ENCODE measurements at regions not wholly inside any gene's neighbourhood (a gene's known extent, or its start where the extent isn't known, plus 50 kb on each side); places are given as distances from the start of the nearest gene placed in this dataset.

GRCh38 chr16:51542981-51543815, 392.1 kb upstream of the SALL1 start:
- TF ChIP-seq POLR2A (IDR thresholded peaks at IDR 0.05; ENCODE audit: low read depth, low read length) (no peak), POLR2AphosphoS5 (IDR thresholded peaks at IDR 0.05; ENCODE audit: insufficient read depth, low read depth, low read length) (no peak)
- TF ChIP-seq, protein P1, sequence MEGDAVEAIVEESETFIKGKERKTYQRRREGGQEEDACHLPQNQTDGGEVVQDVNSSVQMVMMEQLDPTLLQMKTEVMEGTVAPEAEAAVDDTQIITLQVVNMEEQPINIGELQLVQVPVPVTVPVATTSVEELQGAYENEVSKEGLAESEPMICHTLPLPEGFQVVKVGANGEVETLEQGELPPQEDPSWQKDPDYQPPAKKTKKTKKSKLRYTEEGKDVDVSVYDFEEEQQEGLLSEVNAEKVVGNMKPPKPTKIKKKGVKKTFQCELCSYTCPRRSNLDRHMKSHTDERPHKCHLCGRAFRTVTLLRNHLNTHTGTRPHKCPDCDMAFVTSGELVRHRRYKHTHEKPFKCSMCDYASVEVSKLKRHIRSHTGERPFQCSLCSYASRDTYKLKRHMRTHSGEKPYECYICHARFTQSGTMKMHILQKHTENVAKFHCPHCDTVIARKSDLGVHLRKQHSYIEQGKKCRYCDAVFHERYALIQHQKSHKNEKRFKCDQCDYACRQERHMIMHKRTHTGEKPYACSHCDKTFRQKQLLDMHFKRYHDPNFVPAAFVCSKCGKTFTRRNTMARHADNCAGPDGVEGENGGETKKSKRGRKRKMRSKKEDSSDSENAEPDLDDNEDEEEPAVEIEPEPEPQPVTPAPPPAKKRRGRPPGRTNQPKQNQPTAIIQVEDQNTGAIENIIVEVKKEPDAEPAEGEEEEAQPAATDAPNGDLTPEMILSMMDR (IDR thresholded peaks at IDR 0.05; ENCODE audit: extremely low read depth in 1 of 2, insufficient read depth in 1 of 2, low read depth in 1 of 2, low read length in 2 of 2), result no peak

Data from endothelial cell of umbilical vein (primary cell).